IPS DF 19.7 (cell line): ENCODE measurements at regions not wholly inside any gene's neighbourhood (a gene's known extent, or its start where the extent isn't known, plus 50 kb on each side); places are given as distances from the start of the nearest gene placed in this dataset.
"Not testable (repeated sequence)": the region's sequence is repeated elsewhere in the genome, so short reads cannot be mapped to it uniquely, and the experiment has no call there.

Source experiments
- DNase-seq: peaks from one replicate; pipeline ENCODE4 v3.0.0-alpha.2; 2013; ENCODE audit warnings: low read depth, low spot score

GRCh38 chr9:12413986-12414385 lies 279.2 kb upstream of the TYRP1 start:
- no peak for DNase-seq

DNA sequence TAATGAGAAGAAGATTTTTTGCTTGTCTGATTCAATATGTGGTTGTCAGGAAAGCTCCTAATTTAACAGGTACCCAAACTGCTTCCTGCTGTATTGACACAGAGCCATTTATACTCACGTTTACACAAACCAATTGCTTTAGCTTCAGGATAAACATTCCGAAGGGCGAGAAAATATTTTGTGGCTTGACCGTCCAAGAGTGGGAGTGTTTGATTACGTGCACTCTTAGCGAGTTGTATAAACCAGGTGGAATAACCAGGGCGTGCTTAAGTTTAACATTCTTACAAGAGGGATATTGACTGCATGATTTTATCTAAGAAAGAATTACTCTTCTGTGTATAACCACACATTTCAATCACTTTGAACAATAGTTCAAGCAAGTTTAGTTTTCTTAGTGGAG lies 278.7 kb upstream of the TYRP1 start:
- no peak for DNase-seq

DNA sequence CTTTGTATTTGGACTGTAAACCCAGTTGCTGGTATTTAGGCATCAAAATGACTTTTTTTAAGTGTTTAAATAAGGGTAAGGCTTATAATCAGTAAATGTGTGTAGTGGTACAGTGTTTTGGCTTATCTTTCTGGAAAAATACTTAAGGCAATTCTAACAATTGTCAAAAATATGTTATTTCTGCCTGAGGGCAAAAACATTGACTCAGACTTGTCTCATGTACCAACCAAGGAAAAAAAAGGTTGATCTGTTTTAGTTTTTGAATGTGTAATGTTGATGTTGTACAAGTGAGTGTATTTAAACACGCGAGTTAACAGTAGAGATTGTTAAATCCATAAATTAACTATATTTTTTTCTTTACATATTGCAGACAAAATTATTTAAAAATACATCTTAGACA lies 277.8 kb upstream of the TYRP1 start:
- no peak for DNase-seq

DNA sequence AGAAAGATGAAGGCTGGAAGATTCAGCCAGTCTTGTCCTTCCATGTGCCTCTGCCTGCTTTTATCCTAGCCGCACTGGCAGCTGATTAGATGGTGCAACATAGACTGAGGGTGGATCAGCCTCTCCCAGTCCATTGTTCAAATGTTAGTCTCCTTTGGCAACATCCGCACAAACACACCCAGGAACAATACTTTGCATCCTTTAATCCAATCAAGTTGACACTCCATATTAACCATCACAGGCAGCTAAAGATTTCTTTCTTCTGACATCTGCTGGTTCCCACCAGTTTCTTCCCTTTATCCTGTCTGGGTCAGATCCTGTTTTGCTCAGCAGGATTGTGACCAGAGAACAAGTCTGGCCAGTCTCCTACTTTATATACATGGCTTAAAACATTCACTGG lies 276.5 kb upstream of the TYRP1 start:
- DNase-seq: no peak

- DNase-seq: no peak
Measured at GRCh38 chr9:12424243-12424642, 268.9 kb upstream of the TYRP1 start.

- DNase-seq: no peak
Measured at GRCh38 chr9:12425878-12426864, 267.0 kb upstream of the TYRP1 start.

DNA sequence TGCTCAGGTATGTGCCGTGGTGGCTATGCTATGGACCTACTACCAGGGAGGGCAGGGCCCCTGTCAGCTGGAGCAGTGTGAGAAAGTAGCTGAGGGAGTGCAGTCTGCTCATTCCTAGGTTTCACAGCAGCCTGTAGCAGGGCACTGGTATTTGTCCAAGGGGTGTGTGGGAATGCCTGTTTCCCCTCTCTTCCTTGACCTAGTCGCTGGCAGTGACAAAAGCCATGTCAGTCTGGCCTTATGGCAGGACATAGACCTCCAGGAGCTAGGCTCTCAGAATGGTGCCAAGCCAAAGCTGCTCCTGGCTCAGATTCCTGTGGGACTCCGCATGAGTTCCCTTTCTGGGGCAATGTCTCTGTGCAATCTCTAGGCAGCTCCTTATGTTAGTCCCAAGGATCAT lies 253.9 kb upstream of the TYRP1 start:
- no peak for DNase-seq

DNA sequence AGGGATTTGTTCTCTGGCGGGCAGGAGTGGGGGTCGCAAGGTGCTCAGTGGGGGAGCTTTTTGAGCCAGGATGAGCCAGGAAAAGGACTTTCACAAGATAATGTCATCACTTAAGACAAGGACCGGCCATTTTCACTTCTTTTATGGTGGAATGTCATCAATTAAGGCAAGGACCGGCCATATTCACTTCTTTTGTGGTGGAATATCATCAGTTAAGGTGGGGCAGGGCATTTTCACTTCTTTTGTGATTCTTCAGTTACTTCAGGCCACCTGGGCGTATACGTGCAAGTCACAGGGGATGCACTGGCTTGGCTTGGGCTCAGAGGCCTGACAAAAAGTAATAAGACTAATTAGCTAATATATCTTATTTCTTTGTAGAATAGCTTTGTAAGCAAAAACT lies 252.1 kb upstream of the TYRP1 start:
- not testable (repeated sequence) for DNase-seq

DNA sequence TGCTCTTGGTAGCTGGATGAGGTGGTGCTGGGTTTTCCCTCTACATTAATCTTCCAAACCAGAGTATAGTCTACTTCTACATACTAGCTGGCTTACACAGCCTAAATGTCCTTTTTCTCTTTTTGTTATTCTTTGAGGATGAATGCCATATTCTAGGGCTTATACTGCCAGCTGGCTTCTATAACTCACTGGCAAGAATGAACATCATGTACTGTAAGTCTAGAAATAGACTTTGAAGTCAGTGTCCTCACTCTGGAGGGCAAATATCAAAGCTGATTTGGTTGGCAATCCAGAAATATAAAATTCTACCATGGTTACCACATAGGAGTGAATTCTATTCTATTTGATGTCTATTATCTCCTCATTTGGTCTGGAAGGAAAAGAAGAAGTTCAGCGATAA lies 251.7 kb upstream of the TYRP1 start:
- no peak for DNase-seq

GRCh38 chr9:12448246-12448645 lies 244.9 kb upstream of the TYRP1 start:
- DNase-seq: no peak

DNA sequence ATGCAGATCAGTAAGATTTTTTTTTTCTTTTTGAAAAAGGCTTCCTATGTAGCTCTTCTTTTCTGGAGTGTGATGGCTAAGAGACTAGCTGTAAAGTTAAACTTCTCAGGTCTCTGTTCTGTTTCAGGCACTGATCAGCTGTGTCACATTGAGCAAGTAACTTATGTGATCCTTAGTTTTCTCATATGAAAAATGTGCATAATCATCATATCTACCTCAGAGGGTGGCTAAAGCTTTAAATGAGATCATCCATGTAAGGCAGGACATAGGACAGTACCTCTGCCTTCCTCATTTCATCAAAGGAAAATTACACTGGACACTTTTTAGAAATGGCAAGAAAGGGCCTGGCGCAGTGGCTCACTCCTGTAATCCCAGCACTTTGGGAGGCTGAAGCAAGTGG lies 235.9 kb upstream of the TYRP1 start:
- no peak for DNase-seq

DNA sequence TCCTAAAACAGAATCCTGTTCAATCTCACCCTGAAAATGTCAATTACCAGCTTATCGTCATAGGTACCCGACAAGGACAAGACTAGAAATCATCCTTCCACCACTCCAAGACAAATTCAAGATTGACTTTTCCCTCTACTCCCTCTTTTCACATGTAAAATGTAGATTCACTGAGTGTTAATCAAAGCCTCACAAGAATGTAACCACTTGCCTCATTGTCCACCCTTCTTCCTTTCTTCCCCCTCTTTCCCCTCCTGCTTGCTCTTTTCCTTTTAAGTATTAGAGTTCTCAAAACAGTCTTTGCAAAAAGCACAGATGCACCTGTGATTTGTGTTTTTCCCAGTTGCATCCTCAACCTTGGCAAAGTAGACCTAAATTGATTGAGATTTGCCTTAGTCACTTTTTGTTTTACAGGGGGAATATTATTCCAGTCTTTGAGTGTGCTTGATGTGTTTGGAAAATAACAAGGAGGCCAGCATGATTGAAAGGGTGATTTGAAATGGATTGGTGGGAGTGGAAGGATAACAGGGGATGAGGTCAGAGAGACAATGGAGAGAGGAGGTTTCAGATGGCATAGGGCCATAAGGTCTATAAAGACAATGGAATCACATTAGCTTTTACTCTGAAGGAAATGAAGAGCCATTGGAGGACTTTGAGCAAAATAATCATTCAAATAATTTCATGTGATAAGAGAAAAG lies 231.3 kb upstream of the TYRP1 start:
- DNase-seq: no peak

DNA sequence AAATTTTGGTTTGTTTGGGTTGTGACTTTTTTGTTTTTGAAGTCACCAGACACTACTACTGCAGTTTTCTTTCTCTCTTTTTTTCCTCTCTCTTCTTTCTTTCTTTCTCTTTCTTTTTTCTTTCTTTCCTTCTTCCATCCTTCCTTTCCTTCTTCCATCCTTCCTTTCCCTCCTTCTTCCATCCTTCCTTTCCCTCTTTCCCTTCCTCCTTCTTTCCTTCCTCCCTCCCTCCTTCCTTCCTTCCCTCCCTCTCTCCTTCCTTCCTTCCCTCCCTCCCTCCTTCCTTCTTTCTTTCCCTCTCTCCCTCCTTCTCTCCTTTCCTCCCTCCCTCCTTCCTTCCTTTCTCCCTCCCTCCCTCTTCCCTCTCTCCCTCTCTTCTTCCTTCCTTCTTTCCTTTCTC lies 230.3 kb upstream of the TYRP1 start:
- no peak for DNase-seq

GRCh38 chr9:12463641-12464040 lies 229.5 kb upstream of the TYRP1 start:
- no peak for DNase-seq

- DNase-seq: no peak
Measured at GRCh38 chr9:12464400-12464799, 228.8 kb upstream of the TYRP1 start.

GRCh38 chr9:12464910-12465512 lies 228.2 kb upstream of the TYRP1 start:
- no peak for DNase-seq

DNA sequence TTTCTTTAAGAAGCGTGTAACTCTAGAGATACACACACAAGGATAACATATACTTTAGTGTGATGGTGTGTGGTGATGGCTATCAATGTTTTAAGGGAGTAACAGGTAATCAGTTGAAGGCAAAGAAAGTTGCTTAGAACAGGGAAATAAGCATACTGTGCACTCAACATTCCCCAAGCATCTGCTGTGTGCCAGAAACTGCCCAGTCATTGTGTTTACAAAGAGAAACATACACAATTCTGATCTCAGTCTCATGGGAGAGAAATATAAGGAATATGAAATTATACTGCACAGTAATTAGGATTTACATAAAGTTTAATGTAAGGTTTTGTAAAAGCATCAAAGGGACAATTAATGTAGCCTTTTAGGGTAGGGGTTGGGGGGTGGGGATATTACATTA lies 224.1 kb upstream of the TYRP1 start:
- DNase-seq: no peak

DNA sequence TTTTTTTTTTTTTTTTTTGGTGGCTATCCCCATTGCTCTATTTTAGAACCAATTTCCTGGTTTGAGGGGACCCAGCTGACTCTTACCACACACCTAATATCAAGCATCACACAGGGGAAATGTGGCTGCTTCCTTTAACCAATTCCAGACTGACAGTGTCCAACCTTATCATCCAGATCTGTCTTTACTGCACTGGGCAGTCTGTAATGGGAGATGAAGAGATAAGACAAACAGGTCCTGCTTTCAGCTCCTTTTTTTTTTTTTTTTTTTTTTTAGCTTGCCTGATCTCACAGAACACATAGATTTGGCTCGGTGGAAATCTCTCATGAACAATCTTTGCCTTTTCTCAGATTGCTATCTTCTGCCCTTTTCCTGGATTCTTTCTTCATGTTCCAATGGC lies 198.8 kb upstream of the TYRP1 start:
- no peak for DNase-seq

GRCh38 chr9:12497790-12498189 lies 195.4 kb upstream of the TYRP1 start:
- DNase-seq: no peak

GRCh38 chr9:12502520-12502919 lies 190.7 kb upstream of the TYRP1 start:
- no peak for DNase-seq

- no peak for DNase-seq
Measured at GRCh38 chr9:12503606-12504122, 189.5 kb upstream of the TYRP1 start.

DNA sequence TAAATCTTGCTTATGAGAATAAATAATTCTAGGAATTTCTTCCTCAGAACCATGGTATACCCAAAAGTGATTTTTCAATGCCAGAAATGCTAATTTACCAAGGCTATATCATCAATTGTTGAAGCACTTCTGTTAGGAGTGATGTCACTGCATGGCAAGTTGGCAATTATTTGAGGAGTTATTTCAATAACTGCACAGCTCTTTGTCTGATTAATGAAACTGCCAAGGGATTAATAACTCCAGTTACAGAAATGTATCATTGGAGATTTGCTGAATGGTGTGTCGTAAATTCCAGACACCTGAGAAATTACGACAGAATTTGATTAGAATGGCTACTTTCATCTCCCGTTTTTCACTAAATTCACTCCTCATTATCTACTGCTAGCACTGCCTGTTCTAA lies 182.6 kb upstream of the TYRP1 start:
- no peak for DNase-seq
